Epithelial cell of proximal tubule (primary cell): ENCODE measurements at regions not wholly inside any gene's neighbourhood (a gene's known extent, or its start where the extent isn't known, plus 50 kb on each side); places are given as distances from the start of the nearest gene placed in this dataset.
A peak's percentile ranks its signal among the peaks of the same experiment; 100 is the strongest.

ENCODE experiments used
- DNase-seq: peaks from one replicate; pipeline ENCODE4 v3.0.0-alpha.2; 2011; ENCODE audit warnings: low read depth
- H3K4me3 ChIP-seq: 2 replicates; pipeline ENCODE4 v1.5.1; 2011; ENCODE audit warnings: low read depth, mild to moderate bottlenecking, low read length
- TF ChIP-seq, protein P1 (sequence below): conservative IDR thresholded peaks from 2 replicates; pipeline ENCODE4 v1.5.1; 2012; ENCODE audit warnings: low read depth, mild to moderate bottlenecking, low read length

DNA sequence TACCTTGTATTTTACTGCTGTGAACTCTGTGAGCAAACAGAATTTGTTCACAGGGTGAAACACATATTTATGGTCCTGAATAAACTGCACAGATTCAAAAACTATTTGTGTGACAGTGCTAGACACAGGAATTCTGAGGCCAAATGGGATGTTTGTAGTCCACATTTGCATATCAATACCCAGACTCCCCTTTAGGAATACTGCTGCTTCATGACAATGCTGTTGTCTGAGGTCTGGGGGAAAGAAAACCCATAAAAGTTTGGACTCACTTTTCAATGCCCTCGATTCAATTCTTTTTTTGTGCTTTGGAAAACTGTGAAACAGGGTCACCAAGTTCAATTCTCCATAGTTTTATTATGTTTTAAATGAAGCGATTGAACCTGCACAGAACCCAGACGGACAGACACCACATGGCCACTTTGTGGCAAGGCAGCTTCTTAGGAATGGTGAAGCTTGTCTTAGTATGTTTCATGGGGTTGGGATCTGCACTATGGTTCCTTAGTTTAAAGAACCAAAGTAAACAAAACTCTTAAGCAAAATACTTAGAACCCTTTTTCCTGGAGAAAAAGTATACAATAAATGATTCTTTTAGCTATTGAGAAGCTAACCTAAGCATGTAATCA is 92.3 kb upstream of the MAD2L1 start:
- TF ChIP-seq, protein P1, sequence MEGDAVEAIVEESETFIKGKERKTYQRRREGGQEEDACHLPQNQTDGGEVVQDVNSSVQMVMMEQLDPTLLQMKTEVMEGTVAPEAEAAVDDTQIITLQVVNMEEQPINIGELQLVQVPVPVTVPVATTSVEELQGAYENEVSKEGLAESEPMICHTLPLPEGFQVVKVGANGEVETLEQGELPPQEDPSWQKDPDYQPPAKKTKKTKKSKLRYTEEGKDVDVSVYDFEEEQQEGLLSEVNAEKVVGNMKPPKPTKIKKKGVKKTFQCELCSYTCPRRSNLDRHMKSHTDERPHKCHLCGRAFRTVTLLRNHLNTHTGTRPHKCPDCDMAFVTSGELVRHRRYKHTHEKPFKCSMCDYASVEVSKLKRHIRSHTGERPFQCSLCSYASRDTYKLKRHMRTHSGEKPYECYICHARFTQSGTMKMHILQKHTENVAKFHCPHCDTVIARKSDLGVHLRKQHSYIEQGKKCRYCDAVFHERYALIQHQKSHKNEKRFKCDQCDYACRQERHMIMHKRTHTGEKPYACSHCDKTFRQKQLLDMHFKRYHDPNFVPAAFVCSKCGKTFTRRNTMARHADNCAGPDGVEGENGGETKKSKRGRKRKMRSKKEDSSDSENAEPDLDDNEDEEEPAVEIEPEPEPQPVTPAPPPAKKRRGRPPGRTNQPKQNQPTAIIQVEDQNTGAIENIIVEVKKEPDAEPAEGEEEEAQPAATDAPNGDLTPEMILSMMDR: no peak

DNA sequence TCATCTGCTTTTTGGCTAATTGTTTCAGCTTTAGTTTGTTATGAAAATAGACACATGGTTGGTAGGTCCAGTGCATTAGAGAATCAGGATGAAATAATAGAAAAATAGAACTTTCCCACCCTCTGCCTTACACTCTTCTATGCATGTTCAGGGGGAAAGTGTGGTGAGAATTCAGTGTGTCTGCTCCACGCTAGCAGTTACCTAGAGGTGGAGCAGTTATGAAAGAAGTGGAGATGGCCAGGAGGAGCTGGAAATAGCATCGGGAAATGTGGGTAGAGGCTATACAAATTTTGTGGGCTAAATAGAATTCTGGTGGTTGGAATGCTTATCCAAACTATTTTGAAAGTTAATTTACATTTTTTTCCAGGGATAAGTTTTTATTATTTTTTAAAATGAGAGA is 91.4 kb upstream of the MAD2L1 start:
- no peak for DNase-seq
- TF ChIP-seq, protein P1: no peak

More for the DNA sequence above, 92.3 kb upstream of the MAD2L1 start:
- DNase-seq: no peak
- no peak overlapping the region for H3K4me3 ChIP-seq

DNA sequence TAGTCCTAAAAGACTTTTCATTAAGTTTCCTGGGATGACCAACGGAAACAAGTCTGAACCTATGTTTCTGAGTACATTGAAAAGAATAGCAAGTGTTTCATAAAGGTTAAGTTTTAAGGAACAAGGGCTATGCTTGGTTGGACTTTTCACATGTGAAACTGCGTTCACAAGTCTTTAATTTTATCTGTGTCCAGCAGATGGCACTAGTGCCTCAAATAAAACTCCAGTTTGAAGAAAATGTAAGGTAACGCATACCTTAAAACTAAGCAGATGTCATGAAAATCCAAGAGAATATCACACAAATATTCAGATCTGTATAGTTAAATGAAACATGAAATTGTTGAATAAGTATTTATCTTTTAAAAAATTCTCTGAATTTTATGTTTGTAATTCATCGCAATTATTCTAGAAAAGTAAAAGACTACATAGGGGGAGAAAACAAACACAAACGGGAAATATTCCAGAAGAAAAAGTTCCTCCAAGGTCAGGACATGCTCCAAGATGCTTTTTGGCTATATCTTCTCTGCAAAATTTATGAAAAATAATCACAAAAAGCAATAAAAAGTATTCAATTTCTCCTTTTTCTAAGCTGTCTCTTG is 89.6 kb upstream of the MAD2L1 start:
- H3K4me3 ChIP-seq: no peak overlapping the region
- TF ChIP-seq, protein P1: peak; percentile 64
- peak; percentile 35 for DNase-seq

More for the DNA sequence above, 91.4 kb upstream of the MAD2L1 start:
- H3K4me3 ChIP-seq: no peak overlapping the region

DNA sequence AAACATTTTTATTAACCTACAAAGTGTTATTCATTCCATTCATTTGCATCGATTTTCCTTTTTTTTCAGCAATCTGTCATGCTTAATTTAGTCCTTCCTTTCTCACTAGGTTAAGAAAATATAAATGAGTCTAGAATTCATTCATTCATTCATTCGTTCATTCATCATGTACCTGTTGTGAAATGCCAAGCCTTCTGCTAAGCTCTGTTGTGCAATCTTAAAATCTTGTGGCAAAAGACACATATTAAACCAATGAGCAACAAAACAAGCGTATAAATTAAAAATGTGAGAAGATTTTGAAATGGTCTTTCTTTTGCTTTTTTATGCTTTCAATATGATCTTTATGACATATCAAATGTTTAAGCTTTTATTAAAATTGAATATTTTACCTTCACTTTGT is 88.6 kb upstream of the MAD2L1 start:
- DNase-seq: no peak
- no peak overlapping the region for H3K4me3 ChIP-seq
- TF ChIP-seq, protein P1: no peak

DNA sequence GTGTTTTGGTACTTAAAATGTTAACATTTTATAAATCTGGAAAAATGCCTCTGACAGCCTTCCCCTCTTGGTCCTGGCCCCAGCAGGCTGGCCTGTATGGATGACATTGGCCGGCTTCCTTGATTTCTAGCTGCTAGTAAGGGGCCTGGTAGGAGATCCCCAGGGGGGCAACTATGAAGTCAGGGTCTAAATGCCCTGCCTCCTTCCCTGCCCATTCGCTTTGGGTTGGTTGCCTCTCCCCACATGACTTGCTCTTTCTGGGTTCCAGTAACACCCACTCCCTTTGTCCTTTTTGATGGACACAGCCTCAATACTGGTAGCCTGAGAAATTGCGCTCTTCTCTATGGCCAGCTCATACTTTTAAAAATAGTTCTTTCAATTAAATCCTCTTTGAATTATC is 78.0 kb upstream of the MAD2L1 start:
- no peak overlapping the region for H3K4me3 ChIP-seq
- no peak for DNase-seq
- TF ChIP-seq, protein P1: no peak

DNA sequence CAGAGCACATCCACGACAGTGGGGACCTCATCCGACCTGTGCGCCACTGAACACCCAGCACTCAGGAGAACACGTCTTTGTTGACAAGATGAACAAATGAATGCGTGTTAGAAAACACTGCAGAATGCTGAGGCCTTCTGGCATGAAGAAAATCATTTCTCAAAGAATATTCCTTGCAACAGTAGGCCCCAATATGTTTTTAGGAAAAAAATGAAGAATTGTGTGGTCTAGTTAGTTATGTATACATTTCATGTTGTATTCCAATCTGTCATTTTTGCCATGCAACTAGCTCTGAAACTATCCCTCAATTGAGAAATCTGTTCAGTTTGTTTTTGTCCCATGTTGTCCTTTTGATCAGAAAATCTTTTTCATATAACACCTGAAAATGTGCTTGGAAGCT is 77.4 kb upstream of the MAD2L1 start:
- TF ChIP-seq, protein P1: no peak
- DNase-seq: no peak
- H3K4me3 ChIP-seq: no peak overlapping the region

DNA sequence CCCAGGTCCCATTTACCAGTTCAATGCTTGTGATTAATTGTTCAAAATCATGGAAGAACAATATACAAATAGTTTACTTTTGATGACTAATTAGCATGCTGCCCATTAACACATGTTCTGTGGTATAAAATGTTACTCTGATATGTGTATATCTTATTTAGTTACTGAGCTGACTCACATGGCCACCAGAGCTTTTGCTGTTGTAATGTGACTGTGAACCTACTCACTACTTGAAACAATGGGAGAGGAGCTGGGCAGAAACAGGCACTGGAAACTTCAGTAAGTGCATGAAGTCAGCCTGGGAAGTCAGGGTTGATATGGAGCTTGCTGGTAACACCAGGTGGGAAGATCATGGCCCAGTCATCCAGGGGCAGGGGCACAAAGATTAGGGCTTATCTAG is 72.7 kb upstream of the MAD2L1 start:
- TF ChIP-seq, protein P1: no peak
- no peak for DNase-seq
- H3K4me3 ChIP-seq: no peak overlapping the region
